Omental fat pad (tissue), 3 donors: ENCODE measurements at regions not wholly inside any gene's neighbourhood (a gene's known extent, or its start where the extent isn't known, plus 50 kb on each side); places are given as distances from the start of the nearest gene placed in this dataset.

Experiments used
- ATAC-seq: fragments of 150-250 bp; one replicate; pipeline ENCODE4 v1.9.1; 2016; ENCODE audit warnings: mild to moderate bottlenecking, moderate library complexity; ENCODE audit not compliant: low FRiP score
- DNase-seq: peaks from one replicate; pipeline ENCODE4 v3.0.0-alpha.2; 2019; ENCODE audit warnings: low spot score
- TF ChIP-seq, protein P1 (sequence below), 3 donors: fragments of 450-650 bp; IDR thresholded peaks; one replicate each; pipeline ENCODE4 v1.5.1; 2016 to 2017; ENCODE audit warnings: antibody characterized with exemption in 3 of 3, mild to moderate bottlenecking in 3 of 3, moderate library complexity in 2 of 3

DNA sequence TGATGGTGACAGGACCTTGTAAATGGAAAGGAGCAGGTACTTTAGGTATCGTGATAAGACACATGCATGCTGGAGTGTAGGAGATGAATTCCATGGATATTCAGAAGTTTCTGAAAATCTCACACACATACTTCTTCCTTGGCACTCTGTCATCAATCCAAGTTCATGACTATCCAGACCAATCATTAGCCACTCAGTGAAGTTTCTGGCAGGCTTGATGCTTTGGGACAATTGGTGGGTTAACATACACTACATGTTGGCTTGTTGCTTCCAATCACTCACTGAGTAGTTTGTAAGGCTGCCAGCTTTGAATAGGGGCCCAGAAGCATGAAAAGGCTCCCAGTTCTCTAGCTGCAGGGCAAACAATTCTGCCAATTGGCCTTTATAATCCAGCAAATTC, 147.6 kb downstream of the CEMIP2 start:
- TF ChIP-seq, protein P1, sequence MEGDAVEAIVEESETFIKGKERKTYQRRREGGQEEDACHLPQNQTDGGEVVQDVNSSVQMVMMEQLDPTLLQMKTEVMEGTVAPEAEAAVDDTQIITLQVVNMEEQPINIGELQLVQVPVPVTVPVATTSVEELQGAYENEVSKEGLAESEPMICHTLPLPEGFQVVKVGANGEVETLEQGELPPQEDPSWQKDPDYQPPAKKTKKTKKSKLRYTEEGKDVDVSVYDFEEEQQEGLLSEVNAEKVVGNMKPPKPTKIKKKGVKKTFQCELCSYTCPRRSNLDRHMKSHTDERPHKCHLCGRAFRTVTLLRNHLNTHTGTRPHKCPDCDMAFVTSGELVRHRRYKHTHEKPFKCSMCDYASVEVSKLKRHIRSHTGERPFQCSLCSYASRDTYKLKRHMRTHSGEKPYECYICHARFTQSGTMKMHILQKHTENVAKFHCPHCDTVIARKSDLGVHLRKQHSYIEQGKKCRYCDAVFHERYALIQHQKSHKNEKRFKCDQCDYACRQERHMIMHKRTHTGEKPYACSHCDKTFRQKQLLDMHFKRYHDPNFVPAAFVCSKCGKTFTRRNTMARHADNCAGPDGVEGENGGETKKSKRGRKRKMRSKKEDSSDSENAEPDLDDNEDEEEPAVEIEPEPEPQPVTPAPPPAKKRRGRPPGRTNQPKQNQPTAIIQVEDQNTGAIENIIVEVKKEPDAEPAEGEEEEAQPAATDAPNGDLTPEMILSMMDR (IDR thresholded peaks at IDR 0.05): no peak
- DNase-seq: no peak
- ATAC-seq: no peak

DNA sequence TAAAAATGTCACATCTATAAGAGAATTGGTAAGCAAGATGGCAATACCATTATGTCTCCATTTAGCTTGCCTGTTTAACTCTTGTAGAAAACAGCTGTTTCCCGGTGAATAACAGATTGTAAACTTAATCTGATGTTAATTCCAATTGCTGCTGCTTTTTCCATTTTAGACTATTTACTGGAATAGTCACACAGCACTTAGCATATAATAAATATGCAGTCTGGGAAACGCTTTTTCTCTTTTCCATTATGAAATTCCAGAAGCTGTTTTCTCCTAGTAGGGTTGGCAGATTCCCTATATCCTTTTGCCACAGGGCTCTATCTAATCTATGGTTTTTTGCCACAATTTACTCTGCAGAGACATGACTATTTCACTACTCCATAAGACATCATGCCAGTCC, 148.0 kb downstream of the CEMIP2 start:
- ATAC-seq (no peak), DNase-seq (no peak)
- TF ChIP-seq, protein P1 (IDR thresholded peaks at IDR 0.05): no peak

DNA sequence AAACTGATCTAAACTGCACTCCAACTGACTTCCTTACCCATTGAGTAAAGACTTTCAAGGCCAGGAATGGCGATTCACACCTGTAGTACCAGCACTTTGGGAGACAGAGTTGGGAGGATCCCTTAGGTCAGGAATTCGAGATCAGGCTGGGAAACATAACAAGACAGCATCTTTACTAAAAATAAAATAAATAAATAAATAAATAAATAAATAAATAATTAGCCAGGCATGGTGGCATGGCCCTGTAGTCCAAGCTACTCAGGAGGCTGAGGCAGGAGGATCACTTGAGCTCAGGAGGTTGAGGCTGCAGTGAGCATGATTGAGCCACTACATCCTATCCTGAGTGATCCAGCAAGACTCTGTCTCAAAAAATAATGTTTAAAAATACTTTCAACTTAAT, 148.4 kb downstream of the CEMIP2 start:
- ATAC-seq: no peak
- no peak for DNase-seq
- TF ChIP-seq, protein P1 (IDR thresholded peaks at IDR 0.05): no peak

DNA sequence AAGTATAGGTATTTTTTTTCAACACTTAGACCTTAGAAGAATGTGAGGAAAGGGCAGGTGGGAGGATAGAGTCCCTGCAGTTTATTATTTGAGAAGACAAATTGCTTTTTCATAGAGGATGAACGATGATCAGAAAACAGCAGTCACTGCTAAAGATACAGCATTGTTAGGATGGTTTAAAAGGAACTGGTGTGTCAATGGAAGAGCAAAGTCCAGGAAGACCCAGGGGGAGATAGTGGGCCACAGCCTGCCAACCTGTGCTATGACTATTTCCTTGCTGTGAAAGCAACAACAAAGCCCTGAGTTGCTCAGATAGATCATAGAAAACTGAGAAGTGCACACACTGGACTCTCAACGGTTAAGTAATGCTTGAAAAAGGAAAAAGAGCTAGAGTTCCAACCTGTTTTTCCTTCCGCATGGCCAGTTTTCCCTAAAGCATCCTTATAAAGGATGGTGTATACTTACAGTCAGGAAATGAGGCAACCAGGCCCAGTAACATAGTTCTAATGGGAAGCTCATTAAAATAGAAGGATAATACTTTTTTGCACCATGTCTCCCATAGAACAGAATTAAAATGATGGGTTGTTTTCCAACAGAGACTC, 153.8 kb downstream of the CEMIP2 start:
- DNase-seq (no peak), ATAC-seq (no peak)
- TF ChIP-seq, protein P1 (IDR thresholded peaks at IDR 0.05): no peak

DNA sequence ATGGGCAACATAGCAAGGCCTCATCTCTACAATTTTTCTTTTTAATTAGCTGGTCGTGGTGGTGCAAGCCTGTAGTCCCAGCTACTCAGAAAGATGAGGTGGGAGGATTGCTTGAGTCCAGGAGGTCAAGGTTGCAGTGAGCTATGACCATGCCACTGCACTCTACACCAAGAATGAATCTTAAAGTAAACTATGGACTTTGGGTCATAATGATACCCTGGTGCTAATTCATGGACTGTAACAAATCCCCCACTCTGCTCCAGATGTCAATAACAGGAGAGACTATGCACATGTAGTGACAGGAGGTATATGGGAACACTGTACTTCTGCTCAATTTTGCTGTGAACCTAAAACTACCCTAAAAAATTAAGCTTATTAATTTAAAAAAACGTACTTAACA, 155.4 kb downstream of the CEMIP2 start:
- DNase-seq (no peak), ATAC-seq (no peak)
- TF ChIP-seq, protein P1 (IDR thresholded peaks at IDR 0.05): no peak

DNA sequence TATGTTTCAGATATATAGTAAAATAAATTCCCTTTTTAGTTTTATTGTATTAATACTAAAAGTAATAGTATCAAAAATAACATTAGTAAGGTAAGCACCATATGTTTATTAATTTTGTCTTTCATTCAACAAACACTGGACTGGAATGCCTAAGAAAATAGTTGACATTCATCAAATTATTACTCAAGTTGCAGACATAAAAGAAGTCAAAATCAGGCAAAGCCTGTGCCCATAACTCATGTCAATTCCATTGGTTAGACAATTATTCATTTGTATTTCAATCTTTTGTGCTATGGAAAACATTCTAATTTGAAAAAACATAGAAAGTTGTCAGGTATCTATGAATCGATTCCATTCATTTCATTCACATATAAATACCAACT, 158.9 kb downstream of the CEMIP2 start:
- DNase-seq (no peak), ATAC-seq (no peak)
- TF ChIP-seq, protein P1 (IDR thresholded peaks at IDR 0.05): no peak

DNA sequence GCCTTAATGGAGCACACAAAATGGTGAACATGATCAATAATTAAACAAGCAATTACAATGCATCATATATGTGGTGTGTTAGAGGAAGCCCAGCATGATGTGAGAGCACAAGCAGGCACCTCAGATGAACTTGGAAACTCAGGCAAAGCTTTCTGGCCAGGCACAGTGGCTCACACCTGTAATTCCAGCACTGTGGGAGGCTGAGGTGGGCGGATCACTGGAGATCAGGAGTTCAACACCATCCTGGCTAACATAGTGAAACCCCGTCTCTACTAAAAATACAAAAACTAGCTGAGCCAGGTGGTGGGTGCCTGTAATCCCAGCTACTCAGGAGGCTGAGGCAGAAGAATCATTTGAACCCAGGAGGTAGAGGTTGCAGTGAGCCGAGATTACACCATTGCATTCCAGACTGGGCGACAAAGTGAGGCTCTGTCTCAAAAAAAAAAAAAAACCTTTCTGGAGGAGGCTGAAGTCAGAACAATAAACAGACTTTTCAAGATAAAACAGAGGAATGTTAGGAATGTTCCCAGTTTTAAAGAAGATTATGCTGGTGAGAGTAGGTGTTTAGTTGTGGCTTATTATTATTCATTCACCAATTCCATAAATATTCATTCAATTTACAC, 159.4 kb downstream of the CEMIP2 start:
- no peak for ATAC-seq
- TF ChIP-seq, protein P1 (IDR thresholded peaks at IDR 0.05): no peak
- no peak for DNase-seq
